Renal cortex interstitium (tissue), 11 donors: ENCODE measurements at regions not wholly inside any gene's neighbourhood (a gene's known extent, or its start where the extent isn't known, plus 50 kb on each side); places are given as distances from the start of the nearest gene placed in this dataset.
"Not testable (repeated sequence)": the region's sequence is repeated elsewhere in the genome, so short reads cannot be mapped to it uniquely, and the experiment has no call there.

Source experiments
- DNase-seq, 11 donors: peaks; one replicate each; pipeline ENCODE4 v3.0.0-alpha.2; 2013; ENCODE audit warnings: low read depth in 9 of 11, low spot score in 4 of 11; ENCODE audit errors: extremely low read depth in 1 of 11

DNA sequence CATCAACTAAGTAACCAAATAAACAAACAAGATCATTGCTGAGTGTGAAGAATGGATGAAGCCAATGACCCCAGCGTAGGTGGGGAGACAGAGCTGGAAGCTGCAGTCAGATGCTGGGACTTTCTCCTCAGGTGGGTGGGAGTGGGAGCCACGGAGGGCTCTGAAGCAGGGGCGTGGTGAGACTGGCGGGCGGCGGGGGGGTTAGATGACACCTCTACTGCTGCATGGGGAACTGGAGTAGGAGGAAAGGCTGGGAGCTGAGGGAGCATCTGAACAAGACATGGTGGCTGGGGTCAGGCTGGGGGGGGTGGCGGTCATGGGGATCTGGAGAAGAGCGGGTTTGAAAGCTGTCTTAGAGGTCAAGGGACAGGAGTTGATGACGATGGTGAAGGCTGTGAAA lies 193.8 kb downstream of the C9orf50 start:
- no peak for DNase-seq

DNA sequence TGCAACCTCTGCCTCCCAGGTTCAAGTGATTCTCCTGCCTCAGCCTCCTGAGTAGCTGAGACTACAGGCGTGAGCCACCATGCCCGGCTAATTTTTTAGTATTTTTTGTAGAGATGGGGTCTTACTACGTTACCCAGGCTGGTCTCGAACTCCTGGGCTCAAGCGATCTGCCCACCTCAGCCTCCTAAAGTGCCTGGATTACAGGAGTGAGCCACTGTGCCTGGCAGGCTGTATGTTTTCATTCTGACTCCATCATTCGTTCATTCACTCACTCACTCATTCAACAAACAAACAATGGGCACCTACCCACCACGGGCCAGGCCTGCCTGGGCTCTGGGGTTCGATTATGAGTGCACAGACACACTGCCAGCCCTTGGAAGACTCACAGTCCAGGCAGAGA lies 197.1 kb downstream of the C9orf50 start:
- not testable (repeated sequence) for DNase-seq

DNA sequence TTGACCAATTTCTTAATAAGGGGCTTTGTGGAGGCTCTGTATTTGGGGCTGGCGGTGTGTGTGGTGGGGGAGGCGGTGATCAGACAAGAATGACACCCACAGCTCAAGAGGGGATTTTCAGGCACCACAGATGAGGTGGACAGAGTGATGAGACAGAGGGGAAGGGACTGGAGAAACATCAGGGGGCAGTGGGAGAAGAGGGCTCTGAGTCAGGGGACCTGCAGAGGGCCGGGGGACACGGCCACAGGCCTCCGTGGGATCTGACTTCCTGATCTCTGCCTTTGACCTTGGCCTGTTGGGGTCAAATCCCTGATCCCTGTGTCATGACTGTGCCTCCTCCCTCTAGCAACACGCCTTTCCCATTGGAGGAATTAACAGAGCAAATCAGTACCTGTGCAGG lies 197.7 kb downstream of the C9orf50 start:
- no peak for DNase-seq

DNA sequence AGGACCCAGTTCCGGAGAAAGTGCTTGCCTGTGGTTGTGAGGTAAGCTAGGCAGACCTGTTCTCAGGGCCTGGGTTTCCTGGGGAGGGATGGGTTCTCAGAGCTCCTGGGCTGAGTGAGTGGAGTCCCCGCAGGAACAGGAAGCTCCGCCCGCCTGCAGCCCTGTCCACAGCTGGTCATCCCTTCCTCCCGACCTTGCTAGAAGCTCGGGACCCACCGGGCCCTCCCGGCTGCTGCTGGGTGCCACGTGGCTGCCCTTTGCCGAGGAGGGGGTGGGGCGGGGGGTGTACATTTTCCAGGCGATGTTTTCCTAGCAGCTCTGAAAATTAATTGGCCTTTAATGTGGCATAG lies 198.1 kb downstream of the C9orf50 start:
- no peak for DNase-seq

DNA sequence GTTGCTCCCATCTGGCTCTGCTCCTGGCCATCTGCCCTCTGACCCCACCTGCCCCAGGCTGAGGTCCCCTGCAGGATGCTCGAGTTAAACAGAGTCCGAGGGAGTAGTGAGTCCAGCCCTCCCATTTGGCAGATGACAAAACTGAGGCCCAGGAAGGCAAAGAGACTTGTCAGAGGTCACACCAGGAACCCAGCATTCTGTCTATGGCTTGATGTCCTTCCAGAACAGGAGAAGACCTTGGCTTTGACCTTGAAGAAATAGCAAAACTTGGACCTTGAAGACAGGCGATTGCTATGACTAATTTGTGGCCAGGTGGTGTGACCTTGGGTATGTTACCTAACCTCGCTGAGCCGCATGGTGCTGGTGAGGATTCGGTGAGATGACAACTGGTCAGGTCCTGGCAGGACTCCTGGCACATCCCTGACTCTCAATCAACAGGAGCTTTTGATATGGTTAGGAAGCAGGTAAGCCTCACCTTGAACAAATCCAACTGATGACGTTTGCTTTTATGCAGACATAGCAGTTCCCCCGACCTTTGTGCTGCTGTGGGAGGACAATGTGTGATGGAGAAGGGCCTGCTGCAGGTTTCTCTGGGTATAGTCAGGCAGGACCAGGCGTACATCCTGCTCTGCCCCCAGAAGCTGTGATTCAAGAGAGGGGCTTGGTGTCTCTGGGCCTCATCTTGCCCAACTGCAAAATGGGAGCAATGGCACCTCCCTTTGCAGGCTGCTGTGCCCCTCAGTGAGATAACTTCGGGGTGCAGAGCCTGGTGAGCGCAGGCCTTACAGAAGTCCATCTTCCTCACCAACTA lies 198.7 kb downstream of the C9orf50 start:
- no peak for DNase-seq

DNA sequence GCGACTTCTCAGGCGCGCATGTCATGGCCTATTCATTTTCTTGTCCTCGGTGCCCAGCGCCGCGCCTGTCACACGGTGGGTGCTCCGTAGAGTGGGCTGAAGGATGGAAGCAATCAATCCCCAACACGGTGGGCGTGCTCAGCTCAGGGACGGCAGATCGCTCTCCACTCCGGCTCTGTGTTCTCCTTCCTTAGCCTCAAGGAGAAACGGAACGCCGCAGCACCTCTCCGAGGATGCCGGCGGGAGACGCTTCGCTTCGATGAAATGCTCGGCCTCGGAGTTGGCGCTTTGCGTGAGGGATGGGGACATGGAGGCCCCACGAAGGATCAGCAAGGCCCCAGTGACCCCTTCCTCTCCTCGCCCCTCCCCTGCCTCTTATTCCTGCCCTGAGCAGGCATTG lies 199.5 kb downstream of the C9orf50 start:
- DNase-seq = no peak

DNA sequence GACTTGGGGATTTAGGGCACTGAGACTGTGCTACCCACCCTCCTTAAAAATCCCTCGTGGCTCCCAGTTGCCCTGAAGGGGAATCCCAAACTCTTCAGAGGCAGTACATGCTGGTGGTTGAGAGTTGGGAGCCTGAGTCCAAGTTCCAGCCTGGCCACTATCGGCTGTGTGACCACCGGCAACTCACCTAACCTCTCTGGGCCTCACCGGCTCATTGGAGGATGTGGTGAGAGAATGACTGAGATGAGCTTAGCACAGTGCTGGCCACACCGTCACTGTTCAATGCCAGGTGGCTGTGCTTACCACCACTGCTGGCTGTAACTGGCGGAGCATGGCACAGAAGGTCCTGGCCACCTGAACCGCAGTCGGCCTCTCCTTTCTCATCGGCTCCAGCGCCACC lies 200.2 kb downstream of the C9orf50 start:
- no peak for DNase-seq

DNA sequence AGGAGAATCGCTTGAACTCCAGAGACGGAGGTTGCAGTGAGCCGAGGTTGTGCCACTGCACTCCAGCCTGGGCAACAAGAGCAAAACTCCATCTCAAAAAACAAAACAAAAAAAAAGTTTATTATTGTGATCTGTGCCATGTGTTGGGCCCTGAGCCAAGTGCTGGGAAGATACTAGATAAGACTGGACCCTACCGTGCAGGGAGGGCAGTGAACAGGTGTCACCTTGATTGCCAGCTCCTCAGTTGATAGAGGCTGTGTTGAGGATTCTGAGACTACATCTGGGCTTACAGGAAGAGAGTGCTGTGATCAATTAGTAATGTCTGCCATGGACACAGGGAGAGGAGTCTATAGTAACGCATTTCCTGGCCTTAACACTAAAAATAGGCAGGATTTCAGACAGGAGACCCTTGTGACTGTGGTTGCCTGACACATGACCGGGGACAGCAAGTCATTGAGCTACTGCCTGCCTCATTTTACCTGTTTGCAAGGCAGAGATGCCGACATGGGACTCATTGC lies 201.5 kb downstream of the C9orf50 start:
- DNase-seq = no peak

DNA sequence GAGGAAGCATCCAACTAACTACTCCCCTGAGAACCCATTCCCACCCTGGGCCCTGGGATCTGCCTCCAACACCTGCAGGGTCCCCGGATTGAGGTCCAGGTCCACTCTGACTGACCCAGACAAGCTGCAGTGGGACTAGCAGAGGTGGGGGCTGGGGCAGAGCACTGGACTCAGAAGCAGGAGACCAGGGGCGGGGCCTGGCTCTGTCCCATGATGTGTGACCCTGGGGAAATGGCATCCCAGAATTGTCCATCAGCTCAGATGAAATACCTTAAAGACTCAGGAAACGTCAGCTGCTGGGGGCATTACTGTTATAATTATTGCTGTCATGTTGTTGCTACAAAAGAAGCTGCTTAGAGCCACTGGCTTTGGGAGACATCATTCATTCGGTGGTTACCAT lies 202.4 kb downstream of the C9orf50 start:
- DNase-seq = no peak

DNA sequence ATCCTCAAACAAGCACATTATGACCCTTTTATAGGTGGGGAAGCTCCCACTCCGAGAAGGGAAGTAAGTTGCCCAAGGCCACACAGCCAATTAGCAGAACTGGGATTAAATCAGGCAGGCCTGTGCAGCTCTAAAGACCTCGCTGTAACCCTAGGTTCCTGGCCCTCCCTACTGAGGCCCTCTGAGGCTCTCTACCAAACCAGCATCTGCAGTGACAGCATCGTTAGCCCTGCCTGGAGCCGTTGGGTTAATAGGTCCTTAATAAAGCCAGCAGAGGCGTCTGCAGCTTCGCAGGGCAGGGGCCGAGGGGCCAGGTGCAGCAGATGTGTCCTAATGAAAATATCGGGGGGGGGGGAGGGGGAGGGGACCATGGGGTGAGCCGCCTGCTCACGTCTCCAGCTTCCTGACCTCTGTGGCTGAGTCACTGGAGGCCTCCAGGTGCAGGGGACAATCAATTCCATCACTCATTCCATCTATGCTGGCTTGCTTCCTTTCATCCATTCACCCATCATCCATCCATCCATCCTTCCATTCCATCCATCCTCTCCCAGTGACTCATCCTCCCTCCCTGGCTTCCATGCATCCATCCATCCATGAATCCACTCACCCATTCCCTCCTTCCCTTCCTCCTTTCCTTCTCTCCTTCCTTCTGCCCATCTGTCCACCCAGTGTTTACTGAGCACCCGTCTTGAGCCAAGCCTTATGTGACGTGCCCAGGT lies 203.9 kb downstream of the C9orf50 start:
- DNase-seq = no peak

DNA sequence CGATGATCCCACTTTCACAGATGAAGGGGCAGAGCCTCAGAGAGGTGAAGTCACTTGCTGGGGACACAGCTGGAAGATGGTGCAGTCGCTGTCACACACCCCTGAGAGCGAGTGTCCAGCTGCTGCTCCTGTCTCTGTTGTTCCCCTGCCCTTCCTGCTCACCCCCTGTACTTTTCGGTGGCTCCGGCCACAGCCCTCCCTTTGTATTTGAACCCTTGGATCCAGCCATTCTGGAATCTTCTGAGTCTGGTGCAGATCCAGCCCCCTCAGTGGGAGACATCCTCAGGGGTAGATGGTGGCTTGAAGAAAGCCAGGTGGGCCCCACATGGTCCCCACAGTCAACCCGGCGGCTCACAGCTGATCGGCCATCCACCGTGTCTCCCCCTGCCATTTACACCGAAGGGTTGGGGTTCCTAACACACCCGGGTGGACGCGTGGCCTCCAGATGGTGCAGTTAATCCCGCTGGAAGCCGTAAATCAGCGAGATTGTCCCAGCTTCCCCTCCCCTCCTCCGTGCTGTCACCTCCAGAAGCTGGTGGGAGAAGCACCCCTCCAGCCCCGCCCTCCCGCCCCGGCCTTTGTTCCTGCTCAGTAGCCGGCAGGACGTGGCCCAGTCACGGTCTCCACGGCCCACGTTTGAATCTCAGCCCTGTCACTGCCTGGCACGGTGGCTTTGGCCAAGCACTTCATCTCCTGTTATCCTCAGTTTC lies 204.8 kb downstream of the C9orf50 start:
- no peak for DNase-seq

DNA sequence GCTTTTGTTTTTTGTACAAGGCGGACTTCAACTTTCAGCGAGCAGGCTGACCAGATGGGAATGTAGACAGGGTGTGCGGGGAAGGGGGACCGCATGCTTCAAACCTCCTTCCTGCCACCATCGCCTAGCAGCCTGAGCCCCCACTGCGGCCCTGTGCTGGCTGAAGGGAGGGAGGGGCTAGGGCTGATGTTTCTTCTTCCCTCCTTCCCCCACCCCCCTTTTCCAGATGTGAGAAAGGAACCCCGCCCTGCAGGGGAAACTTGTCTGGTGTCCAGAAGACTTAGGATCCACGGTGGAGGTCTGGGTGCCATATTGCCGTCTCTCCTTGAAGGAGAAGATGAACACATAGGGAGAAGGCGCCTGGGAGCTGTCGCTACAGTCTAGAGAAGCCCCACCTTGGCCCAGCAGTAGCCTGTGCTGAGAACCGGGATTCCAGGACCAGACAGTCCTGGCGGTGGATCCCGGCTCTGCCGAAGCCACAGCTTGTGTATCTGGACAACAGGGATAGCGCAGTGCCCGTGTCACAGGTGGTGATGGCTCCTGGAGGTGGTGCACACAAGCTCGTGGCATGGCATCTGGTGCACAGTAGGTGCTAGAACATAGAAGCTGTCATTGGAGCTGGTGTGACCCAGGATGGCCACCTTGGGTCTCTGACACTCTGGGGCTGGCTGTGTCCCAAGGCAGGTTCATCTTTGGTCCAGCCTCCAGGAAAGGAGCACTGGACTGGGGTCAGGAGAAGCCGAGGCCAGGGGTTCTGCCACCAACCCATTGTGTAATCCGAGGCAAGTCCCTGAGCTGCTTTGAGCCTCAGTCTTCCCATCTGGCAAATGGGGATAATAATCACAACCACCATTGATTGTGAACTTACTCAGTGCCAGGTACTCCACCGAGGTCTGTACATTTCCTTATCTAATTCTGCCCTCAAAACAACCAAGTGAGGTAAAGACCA lies 205.6 kb downstream of the C9orf50 start:
- no peak for DNase-seq

DNA sequence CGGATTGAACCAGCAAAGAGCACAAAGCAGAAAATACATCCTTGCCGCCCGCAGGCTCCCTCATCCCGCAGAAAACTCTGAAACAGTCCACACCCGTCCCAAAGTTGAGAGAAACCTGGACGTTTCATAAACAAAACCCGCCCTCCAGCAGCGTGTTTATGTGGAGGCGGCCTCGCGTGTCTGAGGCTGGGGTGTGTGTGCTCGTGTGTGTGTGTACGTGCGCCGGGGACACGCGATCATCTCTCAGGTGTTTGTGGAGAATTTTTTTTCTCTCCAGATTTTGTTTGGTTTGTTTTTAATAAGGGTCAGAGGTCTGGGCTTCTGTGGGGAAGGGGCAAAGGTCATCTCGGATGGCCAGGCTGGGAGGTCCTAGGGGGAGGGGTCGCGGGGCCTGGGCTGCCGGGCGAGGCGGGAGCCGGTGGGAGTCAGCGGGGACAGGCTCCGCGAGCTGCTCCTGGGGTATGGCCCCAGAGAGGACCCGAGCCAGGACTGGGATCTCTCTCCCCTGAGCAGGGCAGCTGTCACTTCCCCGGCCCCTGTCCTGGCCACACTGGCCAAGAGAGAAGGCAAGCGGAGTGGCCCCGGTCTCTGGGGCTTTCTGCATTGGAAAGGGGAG lies 206.4 kb downstream of the C9orf50 start:
- DNase-seq = no peak

DNA sequence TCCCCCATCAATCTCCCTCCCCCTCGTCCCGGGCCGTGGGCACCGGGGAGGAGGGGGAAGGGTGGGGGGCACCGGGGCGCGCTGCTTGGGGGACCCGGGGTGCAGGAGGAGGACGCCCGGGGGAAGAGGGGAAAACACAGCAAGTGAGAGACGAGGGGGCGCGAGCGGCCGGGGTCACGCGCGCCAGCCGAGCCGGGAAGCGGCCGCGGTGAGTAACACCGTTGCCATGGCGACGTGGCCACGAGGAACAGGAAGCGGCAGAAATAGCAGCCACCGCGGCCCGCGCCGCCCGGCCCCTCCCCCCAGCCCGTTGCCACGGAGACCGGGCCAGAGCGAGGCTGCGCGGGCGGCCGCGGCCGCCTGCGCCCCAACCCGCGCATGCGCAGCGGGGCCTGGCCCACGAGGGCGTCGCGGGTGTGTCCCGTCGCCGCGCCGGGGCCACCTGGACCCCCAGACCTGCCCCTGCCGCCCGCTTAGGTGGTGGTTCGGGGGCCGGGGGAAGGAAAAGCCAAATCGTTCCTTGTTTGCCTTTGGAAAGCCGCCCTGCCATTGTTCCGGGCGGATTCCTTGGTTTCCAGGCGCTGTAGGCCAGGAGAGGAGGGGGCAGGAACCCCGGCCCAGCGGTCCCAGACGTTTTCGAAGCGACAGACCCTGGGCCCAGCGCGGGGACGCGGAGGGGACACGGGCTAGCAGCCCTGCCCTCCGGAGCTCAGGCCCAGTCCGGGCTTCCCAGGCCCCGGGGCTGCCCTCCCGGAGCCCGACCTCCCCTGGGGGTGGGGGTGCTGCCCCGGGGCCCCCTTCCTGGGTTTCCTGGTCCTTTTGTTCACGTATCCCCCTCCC lies 207.1 kb downstream of the C9orf50 start:
- DNase-seq = peak; percentile 84 to 97 (median 96)

DNA sequence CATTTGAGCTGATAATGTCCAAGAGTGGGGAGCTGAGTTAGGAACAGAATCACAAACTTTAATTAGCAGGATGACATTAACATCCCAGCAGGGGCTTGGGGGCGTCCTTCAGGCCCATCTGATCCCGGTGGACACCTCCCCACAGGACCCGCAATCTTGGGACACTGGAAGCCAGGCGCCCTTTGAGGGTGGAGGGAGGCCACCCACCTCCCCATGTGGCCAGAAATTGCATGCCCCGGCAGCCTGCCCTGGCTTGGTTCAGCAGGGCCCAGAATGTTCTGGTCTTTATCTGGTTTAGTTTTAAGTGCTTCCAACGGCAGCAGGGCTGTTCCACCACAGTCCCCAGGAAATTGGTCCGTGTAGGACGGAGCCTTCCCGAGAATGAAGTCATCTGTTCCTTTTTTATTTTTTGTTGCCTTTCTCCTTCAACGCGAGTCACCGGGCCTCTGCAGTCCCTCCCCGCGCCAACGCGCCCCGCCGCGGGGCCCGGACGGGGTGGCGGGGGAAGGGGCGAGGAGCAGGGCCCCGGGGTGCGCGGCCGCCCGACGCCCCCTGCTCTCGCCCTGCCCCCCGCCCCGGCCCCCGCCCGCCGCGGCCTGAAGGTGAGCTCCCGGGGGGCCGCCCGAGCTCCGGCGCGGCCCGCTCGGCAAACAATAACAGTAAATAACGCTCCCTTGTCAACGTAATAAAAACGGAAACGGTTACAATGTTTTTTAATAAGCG lies 207.9 kb downstream of the C9orf50 start:
- DNase-seq = peak in 2 of 11 donors; percentile 66 to 80

DNA sequence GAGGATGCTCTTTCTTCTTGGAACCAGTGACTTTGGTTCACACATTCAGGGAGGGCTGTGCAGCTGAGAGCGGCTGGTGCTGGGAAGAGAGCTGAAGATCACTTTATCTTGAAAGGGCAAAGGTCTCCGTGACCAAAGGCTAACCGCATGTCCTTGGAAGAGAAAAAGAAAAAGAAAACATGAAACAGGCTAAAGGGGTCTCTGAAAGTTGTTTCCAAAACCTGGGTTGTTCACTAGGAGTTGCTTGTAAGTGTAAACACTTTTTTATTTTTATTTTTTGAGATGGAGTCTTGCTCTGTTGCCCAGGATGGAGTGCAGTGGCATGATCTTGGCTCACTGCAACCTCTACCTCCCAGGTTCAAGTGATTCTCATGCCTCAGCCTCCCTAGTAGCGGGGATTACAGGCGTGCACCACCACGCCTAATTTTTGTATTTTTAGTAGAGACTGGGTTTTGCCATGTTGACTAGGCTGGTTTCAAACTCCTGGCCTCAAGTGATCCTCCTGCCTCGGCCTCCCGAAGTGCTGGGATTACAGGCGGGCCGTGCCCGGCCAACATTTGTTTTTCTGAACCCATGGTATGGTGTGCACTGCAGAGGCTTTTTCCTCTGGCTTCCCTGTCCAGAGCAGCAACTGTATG lies 208.6 kb downstream of the C9orf50 start:
- not testable (repeated sequence) for DNase-seq
